DND-41 (cell line): ENCODE measurements at regions not wholly inside any gene's neighbourhood (a gene's known extent, or its start where the extent isn't known, plus 50 kb on each side); places are given as distances from the start of the nearest gene placed in this dataset.

ENCODE experiments used
- CTCF ChIP-seq: IDR thresholded peaks from 2 replicates; pipeline ENCODE4 v1.5.1; 2012; ENCODE audit warnings: borderline replicate concordance, low read length, moderate library complexity, mild to moderate bottlenecking; ENCODE audit not compliant: poor library complexity, severe bottlenecking; ENCODE audit errors: extremely low read depth
- EZH2 ChIP-seq: IDR thresholded peaks from 3 replicates; pipeline ENCODE4 v1.6.1; 2012; ENCODE audit warnings: borderline replicate concordance, low read depth, mild to moderate bottlenecking, moderate library complexity, low read length, inconsistent platforms; ENCODE audit not compliant: severe bottlenecking

GRCh38 chr2:16717477-16717876, 51.8 kb upstream of the CYRIA start:
- TF ChIP-seq CTCF (no peak), EZH2 (no peak)
